Activated CD4-positive, CD25-positive, alpha-beta regulatory T cell treated with anti-CD3 and anti-CD28 coated beads, Interleukin-2, amount 50 U/mL, for 24 hours (primary cell): ENCODE measurements at regions not wholly inside any gene's neighbourhood (a gene's known extent, or its start where the extent isn't known, plus 50 kb on each side); places are given as distances from the start of the nearest gene placed in this dataset.
"Not testable (repeated sequence)": the region's sequence is repeated elsewhere in the genome, so short reads cannot be mapped to it uniquely, and the experiment has no call there.

Experiments used
- ATAC-seq, 2 donors: fragments of 150-1000 bp; cut with Tn5 transposase; one replicate each; pipeline ENCODE4 v1.10.0; 2021; ENCODE audit warnings: mild to moderate bottlenecking in 1 of 2, moderate library complexity in 1 of 2

- ATAC-seq = peak in 1 of 2 donors; percentile 25
Observed at GRCh38 chr14:106710187-106710586, 1183.8 kb downstream of the TMEM121 start.

- ATAC-seq = not testable (repeated sequence)
Observed at GRCh38 chr14:106712513-106712912, 1186.1 kb downstream of the TMEM121 start.

DNA sequence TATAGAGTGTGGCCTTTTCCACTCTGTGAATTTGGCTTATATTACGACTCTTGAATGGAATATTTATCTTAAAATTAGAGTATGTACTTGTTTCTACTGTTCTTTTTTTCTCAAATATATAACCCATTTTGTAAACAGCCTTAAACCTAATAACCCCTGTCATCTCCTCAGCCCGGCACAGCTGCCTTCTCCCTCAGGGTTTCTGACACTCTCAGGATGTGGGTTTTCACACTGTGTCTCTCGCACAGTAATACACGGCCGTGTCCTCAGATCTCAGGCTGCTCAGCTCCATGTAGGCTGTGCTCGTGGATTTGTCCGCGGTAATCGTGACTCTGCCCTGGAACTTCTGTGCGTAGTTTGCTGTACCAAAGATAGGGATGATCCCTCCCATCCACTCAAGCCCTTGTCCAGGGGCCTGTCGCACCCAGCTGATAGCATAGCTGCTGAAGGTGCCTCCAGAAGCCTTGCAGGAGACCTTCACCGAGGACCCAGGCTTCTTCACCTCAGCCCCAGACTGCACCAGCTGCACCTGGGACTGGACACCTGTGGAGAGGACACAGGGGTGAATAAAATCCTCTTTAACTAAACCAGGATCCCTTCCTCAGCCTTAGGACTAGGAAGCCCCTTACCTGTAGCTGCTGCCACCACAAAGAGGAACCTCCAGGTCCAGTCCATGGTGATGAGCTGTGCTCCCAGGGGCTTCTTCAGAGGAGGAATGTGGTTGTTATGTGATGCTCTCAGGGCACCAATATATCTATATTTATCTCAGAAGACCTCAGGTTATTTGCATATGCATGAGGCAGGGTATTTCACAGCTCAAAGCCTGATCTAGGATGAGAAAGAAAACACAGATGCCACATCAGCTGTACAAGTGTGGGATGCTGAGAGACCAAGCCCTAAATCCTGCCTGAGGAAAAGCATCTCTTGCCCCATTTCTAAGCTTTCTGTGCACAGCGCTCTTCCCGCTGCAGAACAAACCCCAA, 1188.4 kb downstream of the TMEM121 start:
- peak in 1 of 2 donors; percentile 17 for ATAC-seq

DNA sequence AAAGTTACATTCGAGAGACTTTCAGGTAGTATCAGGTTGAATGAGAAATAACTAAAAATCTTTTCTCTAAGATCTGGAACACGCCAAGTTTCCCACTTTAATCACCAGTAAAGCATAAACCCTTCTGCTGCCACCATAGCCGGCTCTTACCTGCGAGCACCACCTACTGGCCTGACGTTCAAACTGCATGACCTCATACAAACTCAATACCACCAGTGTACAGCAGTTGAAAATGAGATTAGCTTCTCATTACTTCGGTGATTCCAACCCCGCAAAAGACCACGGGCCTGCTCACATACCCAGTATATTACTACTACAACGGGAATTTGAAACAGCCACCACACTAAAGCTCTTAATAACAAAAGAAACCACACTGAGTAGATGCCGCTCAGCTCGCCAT, 1191.2 kb downstream of the TMEM121 start:
- peak in 1 of 2 donors; percentile 64 for ATAC-seq

GRCh38 chr14:106719880-106720279, 1193.5 kb downstream of the TMEM121 start:
- not testable (repeated sequence) for ATAC-seq

DNA sequence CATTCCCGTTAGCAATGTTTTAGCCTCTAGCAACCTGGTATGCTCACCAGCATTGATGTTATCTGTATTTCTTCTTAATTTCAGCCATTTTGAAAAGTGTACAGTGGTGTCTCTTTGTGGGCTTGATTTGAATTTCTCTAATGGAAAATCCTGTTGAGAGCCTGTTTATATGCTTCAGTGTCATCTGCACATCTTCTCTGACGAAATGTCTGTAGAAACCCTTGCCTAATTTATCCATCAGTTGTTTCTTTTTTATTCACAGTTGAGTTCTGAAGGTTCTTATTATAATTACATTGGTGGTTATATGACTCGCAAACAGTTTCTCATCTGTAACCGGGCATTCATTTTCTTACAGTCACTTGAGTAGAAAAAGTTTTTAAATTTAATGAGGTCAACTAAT, 1195.5 kb downstream of the TMEM121 start:
- ATAC-seq = not testable (repeated sequence)

DNA sequence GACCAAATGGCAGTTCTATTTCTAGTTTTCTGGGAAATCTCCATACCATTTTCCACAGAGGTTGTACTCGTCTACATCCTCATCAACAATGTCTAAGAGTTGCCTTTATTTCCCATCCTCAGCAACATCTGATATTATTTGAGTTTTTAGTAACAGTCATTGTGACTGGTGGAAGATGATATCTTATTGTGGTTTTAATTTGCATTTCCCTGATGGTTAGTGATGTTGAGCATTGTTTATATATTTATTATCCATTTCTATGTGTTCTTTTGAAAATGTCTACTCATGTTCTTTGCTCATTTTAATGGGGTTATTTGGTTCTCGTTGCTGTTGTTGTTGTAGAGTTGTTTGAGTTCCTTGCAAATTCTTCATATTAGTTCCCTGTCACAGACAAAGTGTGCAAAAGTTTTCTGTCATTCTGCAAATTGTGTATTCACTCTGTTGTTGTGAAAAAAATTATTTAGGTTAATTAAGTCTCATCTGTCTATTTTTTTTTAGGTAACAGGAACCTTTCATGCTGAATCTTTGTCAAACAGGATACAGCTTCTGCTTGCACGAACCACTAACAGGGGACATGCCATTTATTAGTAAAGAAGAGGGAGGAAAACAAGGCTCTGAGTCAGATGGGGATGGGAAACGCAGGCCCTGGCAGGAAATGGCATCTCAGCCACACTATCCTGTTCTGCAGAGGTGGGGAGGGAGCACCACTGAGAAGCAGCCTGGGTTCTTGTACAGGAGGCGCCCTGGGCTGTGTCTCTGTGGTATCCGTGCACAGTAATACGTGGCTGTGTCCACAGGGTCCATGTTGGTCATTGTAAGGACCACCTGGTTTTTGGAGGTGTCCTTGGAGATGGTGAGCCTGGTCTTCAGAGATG, 1196.7 kb downstream of the TMEM121 start:
- not testable (repeated sequence) for ATAC-seq

GRCh38 chr14:106727962-106728361, 1201.6 kb downstream of the TMEM121 start:
- not testable (repeated sequence) for ATAC-seq

GRCh38 chr14:106728611-106729010, 1202.2 kb downstream of the TMEM121 start:
- ATAC-seq = no peak

DNA sequence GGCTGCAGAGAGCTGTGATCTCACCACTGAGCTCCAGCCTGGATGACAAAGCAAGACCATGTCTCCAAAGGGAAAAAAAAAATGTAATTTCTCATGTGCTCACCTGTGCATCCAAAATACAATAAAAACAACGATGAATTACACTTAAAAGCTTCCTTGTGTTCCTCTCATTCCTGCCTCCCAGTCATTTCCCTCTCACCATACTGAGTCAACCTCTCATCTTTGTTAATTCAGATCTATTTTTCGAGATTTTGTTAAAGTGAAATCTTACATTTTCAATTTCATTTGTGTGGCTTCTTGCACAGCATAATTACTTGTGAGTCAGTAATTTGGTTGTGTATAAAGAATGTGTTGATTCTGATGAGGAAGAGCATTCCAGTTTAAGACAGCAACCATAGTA, 1203.2 kb downstream of the TMEM121 start:
- ATAC-seq = no peak

DNA sequence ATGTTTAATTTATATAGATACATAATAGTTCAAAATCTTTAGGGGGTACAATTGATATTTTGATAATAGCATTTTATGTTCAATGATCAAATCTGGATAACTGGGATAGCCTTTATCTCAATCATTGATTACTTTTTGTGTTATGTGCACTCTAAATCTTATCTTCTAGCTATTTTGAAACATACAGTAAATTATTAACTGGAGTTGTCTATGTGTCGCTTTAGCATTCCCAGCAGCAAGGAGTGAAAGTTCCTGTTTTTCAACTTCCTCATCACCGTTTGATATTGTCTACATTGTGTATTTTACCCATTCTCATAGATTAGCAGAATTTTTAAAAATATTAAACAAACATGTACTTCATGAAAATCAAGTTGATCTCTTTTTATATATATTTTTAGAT, 1207.4 kb downstream of the TMEM121 start:
- ATAC-seq = no peak

GRCh38 chr14:106737021-106737420, 1210.6 kb downstream of the TMEM121 start:
- ATAC-seq = no peak

GRCh38 chr14:106738075-106738474, 1211.7 kb downstream of the TMEM121 start:
- ATAC-seq = no peak

- ATAC-seq = not testable (repeated sequence)
Observed at GRCh38 chr14:106738598-106739258, 1212.3 kb downstream of the TMEM121 start.

DNA sequence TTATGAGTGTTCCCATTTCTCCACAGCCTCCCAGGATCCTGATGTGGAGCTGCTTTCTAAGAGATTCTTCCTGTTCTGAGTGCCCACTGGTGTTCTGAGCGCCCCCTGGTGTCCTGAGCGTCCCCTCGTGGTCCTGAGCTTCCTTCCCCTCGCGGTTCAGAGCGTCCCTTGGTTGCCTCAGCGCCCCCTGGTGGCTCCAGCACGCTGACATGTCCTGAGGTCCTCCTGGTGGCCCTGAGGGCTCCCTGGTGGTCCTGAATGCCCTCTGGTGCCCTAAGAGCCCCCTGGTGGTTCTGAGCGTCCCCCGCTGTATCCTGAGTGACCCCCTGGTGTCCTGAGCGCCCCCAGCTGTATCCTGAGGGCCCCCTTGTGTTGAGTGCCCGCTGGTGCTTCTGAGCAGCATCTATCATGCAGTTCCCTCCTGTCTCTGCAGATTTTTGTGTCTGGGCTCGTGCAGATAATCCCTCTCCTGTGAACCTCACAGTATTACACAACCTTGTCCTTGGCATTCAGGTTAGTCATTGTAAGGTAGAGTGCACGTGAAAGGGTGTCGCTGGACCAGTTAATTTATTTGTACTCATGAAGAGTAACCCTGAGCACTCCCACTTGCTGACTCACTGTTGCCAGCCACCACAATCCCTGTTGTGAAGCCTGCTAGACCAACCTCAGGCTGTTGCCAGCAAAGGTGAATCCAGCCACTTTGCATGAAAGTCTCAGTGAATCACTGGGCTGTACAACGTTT, 1214.9 kb downstream of the TMEM121 start:
- not testable (repeated sequence) for ATAC-seq

GRCh38 chr14:106745016-106745767, 1218.8 kb downstream of the TMEM121 start:
- peak in 1 of 2 donors; percentile 69 for ATAC-seq

DNA sequence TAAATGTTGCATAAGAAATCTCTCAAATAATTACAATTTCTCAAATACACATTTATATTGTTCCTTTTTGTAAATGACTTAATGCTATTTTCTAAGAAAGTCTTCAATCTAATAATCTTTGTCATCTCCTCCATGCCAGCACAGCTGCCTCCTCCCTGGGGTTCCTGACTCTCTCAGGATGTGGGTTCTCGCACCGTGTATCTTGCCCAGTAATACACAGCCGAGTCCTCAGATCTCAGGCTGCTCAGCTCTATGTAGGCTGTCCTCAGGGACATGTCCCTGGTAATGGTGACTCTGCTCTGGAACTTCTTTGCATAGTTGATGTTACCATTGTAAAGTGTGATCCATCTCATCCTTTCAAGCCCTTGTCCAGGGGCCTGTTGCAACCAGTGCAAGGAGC, 1223.7 kb downstream of the TMEM121 start:
- ATAC-seq = not testable (repeated sequence)

- not testable (repeated sequence) for ATAC-seq
Observed at GRCh38 chr14:106753751-106754150, 1227.4 kb downstream of the TMEM121 start.

- peak in 1 of 2 donors; percentile 30 for ATAC-seq
Observed at GRCh38 chr14:106757444-106757843, 1231.1 kb downstream of the TMEM121 start.

DNA sequence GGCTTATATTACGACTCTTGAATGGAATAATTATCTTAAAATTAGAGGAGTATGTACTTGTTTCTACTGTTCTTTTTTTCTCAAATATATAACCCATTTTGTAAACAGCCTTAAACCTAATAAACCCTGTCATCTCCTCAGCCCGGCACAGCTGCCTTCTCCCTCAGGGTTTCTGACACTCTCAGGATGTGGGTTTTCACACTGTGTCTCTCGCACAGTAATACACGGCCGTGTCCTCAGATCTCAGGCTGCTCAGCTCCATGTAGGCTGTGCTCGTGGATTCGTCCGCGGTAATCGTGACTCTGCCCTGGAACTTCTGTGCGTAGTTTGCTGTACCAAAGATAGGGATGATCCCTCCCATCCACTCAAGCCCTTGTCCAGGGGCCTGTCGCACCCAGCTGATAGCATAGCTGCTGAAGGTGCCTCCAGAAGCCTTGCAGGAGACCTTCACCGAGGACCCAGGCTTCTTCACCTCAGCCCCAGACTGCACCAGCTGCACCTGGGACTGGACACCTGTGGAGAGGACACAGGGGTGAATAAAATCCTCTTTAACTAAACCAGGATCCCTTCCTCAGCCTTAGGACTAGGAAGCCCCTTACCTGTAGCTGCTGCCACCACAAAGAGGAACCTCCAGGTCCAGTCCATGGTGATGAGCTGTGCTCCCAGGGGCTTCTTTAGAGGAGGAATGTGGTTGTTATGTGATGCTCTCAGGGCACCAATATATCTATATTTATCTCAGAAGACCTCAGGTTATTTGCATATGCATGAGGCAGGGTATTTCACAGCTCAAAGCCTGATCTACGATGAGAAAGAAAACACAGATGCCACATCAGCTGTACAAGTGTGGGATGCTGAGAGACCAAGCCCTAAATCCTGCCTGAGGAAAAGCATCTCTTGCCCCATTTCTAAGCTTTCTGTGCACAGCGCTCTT, 1235.8 kb downstream of the TMEM121 start:
- not testable (repeated sequence) for ATAC-seq
